ENCODE measurements at regions not wholly inside any gene's neighbourhood (a gene's known extent, or its start where the extent isn't known, plus 50 kb on each side); places are given as distances from the start of the nearest gene placed in this dataset.

DNA sequence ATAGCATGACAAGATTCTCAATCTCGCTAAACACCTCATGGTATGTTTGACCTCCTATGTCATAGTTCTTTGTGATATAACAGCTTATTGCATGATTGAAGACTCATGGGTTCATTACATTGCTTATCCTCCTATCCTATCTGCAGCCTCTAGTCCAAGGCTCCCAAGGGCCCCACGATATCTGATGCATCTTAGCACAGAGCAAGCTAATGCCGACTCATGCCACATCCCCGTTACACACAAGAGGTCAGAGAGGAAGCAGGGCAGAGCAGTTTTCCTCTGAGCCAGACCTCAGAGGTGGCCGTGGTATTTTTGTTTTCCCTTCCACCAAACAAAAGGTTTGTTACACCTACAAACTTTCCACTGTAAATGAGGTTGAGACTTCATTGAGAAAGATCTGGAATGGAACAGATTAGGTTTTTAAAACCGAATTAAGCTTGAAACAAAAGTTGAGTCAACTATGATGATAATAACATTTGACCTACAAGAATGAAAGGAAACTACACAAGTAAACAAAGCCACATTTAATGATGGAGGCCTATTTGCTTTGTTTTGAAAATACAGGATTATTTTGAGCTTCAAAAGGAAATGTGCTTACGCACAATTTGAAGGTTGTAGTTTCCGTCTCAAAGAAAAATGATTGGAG, 133.9 kb upstream of the MYLIP start:
- DNase-seq (ENCODE audit: low spot score) = no peak

DNA sequence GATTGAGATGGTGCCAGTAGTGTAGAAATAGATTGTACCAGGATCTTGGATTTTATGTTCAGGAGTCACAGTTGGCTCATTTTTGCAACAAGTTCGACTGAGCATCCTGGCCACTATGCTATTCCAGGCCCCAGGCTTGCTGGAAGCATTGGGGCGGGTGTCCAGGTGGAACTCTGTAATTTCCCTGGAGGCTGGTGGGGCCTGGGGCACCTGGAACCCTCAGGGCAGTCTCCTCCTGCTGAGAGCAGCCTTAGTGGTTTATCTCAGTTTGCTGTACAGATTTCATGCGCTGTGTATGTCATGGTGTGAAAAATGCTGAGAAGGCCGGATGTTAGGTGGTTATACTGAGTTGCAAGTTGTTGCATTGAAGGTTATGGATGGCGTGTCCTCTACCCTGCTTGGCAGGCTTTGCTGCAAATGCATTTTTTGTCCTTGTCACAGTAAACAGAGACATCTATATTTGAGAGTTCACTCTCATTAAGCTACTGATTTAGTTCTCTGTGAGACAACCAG, 135.1 kb upstream of the MYLIP start:
- no peak for DNase-seq (ENCODE audit: low spot score)

DNA sequence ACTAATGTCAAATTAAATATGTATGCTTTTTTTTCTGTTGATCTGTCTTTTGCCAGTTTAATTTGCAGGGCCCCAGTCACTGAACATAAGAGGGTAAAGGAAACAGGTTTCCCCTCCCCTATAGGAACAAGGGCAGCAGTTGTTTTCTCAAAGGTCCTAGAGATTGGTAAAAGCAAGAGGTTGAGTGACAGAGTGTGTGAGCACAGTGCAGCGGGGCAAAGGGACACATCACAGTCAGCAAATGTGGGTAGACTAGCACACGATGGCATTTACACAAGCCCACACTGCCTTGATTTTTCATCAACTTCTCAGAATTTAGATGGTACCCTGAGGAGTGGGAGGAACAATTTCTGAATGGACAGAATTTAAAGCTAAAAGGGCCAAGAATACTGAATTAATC, 138.7 kb upstream of the MYLIP start:
- no peak for DNase-seq (ENCODE audit: low spot score)

DNA sequence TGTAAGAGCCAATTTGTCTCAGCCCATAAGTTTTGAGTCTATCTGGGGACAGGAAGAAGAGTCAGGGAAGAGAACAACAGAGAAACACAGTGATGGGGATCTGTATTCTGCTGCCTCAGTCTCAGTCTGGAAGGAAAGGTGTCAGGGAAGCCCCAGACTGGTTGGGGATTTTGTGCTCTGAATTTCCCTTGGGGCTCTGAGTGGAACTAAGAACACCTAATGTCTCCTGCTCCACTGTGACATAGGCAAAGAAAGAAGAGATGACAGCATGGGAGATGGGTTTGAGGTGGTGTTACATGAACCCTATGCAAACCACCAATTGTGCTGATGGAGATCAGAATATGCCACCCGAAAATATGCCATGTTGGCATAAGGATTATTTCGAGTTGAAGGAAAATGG, 139.5 kb upstream of the MYLIP start:
- no peak for DNase-seq (ENCODE audit: low spot score)

DNA sequence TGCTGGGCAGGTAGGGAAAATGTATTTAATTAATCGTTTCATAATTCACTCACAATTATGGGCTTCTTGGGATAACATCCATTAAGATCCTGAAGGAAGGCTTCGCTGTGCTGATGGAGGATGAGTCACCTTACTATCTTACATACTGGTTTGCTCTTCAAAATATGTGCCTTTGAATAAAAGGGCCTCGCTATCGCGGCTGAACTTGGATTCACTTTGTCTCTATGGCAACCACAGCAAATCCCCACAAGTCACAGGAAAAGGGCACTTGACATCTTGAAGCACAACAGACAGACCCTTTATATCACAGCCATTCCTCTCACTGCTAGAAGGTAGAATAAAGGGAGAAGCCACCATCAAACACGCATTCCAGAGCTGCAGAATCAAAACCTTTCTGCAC, 141.3 kb upstream of the MYLIP start:
- peak; percentile 5 for DNase-seq (ENCODE audit: low spot score)

DNA sequence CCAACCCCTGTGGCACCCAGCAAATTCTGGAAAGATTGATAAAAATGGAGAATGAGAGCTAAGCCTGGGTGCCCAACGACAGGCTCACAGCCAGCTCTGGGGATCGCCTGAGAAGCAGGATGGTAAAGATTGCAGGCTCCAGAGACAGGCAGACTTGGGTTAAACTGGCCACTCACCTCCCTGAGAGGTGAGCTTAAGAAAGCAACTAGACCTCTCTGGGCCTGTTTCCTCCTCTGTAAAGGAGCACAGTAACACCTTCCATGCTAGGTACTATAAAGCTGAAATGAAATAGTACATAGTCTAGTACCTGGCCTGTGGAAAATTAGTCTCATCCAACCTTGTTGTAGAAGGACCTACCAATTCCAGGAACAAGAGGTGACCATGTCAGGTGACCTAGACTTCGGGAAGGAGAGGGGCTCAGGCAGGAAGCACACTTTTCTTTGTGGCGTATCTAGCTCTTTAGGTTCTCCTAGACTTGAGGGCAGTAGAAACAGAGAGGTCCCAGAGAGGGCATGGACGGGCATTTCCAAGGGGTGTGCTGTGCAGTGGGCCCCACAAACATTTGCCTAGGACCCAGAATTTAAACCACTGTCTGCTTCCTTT, 142.8 kb upstream of the MYLIP start:
- no peak for DNase-seq (ENCODE audit: low spot score)

DNA sequence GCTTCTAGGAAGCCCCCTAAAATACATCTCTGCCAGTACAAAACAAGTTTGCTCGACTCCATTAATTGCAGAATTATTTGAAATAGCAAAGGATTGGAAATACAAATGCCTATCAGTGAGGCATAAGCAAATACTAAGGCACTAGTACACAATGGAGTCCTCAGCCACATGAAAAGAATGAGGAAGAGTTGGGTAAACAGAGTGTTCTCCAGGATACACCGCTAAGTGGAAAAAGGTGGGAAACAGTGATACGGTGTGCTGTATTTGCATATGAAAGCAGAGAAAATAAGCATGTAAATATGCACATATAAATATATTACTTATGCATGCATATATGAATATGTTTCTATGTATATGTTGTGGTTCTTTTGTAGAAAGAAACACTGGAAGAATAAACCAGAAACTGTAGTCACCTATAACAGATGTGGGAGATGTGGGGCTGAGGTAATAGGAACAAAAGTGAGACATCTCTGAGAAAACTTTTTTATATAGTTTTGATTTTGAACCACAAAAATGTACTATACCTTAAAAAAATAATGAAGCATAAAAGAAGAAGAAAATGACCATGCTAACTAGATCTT, 143.4 kb upstream of the MYLIP start:
- no peak for DNase-seq (ENCODE audit: low spot score)

DNA sequence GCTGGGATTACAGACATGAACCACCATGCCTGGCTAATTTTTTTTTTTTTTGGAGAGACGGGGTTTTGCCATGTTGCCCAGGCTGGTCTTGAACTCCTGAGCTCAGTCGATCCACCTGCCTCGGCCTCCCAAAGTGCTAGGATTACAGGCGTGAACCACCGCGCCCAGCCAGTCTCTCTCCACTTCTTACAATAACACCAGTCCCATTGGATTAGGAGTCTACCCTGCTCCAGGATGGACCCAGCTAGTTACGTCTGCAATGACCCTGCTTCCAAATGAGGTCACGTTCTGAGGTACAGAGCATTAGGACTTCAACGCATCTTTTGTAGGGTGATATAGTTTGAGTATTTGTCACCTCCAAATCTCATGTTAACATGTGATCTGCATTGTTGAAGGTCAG, 146.9 kb upstream of the MYLIP start:
- no peak for DNase-seq (ENCODE audit: low spot score)

DNA sequence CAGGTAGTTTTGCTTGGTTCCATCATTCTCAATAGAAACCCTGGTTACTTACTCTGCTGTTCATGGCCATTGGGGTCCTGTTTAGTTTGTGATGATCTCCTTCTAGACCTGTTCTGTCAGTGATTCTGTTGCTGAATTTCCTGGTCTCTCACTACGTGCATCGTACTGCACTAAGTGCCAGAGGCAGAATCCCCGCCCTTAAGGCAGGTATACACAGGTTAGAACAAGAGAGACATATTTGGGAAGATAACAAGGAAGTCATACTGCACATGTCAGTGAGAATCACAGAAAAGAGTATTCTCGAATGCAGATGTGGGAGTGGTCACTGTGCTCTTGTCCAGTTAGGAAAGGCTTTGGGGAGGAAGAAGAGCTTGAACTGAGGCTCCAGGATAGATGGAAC, 148.1 kb upstream of the MYLIP start:
- no peak for DNase-seq (ENCODE audit: low spot score)

DNA sequence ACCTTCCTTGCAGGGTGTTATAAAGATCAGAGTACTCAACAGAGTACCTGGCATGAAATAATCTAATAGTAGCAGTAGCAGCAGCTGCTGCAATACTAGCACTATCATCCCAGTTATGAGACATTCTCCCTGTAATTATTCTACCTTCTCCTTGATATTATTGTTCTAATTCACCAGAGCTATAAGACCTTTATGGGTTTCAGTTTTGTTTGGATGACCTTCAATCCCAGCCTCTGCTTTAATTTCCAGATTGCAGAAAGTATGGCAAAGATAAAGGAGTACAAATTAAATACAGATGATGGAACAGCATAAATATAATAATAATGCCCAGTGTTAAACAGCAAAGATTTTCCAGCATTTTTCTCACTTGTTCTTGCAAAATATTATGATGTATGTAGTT, 150.5 kb upstream of the MYLIP start:
- DNase-seq (ENCODE audit: low spot score) = no peak

DNA sequence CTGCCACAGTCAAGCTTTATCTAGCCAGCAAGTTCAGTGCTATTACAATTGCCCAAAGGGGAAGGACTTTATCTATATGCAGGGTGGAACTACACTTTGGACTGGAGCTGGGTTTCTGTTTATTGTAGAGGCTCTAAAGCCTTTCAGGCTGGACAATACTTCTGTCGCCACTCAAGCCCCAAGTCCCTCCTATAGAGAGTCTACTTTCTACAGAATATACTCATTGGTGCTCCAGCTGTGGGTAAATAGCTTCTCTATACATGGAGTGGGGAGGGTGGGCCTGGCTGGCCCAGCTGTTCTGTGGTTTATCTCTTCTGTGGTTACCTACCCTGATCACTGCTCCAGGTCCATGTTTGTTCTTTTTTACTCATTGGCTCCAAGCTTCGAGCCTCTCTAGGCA, 151.8 kb upstream of the MYLIP start:
- DNase-seq (ENCODE audit: low spot score) = no peak

DNA sequence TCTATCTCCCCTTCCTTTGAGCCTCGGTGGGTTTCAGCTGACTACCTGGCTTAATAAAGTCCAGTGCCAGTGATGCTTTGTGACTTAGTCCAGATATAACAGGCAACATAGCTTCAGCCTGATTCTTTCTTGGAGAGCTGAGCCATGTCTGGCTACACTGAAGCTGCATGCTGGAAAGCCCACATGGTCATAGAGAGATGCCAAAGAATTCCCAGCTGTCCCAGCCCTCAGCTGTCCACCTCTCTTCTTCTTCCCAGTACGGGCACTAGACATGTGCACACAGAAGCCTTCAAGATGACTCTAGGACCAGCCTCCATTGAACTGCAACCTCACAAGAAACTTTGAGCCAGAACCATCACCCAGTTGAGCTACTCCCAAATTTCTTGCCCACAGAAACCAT, 154.1 kb upstream of the MYLIP start:
- DNase-seq (ENCODE audit: low spot score) = no peak

DNA sequence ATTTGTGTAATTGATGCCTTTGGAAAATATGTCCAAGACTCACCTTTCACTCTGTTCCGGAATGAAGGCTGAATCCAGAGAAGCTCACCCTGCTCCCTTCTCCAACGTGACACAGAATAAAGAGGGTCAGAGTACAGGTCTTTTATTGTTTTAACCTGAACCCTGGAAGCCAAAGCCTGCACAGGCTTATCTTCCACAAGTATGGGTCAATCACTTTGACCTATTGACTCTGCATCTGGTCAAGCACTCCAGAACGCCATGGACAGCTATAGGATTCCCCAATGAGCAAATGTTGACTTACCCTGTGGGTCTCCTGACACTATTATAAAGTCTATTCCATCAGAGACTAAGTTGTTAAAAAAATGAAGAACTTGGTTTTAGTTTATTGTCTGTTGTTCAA, 158.4 kb upstream of the MYLIP start:
- no peak for DNase-seq (ENCODE audit: low spot score)

DNA sequence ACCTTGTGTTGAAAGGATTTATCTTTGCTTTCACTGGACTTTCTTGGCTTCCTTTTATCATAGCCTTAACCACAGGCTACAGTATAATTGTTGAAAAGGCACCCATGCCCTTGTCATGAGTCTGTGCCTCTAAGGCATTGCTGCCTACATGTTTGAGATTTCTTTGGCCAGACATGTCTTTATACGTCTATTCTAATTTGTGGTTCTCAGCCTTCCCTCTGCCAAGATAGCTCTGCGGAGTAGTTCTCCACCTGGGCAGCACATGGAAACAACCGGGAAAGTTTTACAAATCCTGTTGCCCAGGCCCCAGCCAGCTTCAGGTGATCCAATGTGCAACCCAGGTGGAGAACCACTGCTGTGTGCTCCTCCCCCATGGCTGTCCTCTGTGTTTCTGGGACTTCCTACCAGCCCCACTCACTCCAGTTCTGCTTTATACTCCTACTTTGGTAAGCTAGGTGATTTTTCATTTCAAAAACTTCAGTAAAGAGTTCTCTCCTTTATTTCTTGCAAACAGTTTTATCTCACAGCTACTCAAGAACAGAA, 159.6 kb upstream of the MYLIP start:
- DNase-seq (ENCODE audit: low spot score) = peak; percentile 28

DNA sequence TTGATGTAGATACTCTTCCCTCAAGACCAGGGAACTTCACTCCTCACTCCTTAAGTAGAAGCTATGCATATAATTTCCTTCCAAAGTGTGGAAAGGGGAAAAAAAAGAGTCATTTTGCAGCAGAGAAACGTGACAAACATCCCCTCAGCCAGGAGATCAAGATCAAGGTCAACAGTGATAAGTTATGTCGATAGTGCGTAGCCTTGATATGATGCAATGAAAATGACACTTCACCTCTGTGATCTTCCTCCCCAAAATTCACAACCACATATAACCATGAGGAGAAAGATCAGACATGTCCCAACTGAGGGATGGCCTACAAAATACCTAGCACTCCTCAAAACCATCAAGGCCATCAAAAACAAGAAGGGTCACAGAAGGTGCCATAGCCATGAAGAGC, 160.4 kb upstream of the MYLIP start:
- no peak for DNase-seq (ENCODE audit: low spot score)

DNA sequence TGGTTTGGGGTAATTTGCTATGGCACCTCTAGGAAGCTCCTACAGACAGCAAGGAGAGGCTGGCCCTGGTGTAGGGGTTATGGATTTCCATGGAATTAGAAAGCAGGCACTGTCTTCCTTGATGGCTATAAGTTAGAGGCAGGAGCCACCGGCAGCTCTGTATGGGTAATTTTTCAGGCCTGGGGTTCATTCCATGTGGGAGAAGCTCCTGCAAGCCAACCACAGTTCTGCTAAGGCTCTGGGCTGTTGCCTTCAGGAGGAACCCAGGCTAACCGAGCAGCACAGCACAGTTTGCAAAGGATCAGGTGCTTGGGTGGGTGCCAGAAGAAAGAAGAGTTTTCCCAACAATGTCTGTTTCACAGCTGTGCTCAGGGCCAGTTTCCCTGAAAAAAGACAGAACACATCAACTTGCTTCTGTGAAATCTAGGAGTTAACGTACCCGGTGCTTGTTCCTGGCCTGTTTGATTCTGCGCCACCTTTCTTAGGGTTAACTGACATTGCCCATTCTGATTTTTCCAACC, 162.8 kb upstream of the MYLIP start:
- no peak for DNase-seq (ENCODE audit: low spot score)

DNA sequence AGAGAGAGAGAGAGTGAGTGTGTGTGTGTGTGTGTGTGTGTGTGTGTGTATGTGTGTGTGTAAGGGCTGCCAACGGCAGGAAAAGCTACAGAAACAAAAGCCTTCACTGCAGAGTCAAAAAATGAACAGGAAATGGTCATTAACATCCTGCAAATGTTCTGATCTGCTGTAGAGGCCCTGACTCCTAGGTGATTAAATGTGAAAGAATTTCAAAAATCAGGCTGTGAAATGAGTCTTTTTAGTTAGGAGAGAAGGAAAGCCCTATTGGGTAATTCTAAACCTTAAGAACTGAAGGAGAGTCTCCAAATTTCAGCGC, 166.5 kb upstream of the MYLIP start:
- peak; percentile 89 for DNase-seq (ENCODE audit: low spot score)

DNA sequence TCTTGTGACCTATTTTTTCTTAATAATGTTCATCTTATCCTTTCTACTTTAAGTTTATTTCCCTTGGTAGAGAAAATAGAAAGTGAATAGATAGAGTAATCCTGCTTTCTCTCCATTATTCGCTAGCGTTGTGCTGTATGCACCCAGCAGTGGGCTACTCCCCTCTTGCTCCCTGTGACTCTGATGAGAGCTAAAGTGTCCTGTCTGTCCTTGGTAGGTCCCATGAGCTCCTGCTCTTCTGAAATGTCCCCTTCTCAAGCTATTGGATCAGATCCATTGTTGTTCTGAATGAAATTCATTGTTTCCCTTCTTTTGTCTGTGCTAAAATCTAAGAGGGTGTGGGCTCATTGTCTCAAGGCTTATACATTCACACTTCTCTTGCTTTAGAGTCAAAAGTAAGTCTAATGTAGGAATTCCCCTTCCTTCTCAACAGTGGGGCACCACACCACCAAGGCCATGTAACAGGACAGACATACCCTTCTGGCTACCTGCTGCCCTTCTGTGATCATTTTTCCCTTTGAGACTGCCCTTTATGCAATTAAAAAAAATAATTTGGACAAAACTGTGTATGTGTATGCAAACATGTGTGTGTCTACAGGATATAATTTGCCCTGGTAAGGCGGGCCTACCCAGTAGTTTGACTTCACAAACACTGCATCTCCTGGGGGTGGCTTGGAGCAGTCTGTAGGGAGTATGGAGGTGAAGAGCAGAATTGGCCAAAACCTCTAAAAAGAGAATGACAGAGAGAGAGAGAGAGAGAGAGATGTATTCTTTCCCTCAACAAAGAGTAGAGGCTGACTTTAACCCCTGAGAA, 167.0 kb upstream of the MYLIP start:
- DNase-seq (ENCODE audit: low spot score) = no peak

DNA sequence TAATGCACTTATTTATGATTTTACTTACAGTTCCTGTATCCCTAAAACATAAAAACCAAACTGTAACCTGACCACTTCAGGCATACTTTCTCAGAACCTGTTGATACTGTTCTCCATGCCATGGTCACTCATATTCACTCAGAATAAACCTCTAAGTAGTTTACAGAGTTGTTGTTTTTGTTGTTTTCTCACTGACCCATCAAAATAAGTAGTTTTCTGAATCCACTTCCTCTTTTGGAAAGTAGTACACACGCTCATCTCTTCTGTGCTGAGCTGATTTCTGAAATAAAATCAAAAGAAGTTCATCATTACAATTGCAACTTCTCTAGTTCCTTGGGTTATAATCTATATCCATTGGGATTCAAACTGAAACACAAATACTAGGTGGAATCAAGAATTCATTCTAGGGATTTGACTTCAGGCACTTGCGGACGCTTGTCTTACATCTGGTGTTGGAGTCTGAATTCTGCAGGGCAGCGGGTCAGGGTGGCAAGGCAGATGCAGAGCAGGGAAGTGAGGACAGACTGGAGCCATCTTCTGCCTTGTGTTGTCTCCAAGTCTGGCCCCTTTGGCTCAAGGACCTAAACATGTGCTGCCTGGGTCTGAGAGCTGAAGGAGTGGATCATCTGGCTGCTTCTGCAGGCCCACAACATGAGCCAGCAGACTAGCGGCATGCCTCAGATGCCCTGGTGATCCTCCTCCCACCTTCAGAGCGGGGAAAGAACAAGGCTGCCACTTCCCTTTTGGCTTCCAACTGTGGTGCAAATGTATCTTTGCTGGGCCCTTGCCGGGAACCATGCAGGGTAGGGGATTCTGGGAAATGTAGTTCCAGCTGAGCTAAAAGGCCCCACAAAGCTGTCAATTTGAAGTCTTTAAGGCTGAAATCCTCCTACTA, 167.9 kb upstream of the MYLIP start:
- no peak for DNase-seq (ENCODE audit: low spot score)

DNA sequence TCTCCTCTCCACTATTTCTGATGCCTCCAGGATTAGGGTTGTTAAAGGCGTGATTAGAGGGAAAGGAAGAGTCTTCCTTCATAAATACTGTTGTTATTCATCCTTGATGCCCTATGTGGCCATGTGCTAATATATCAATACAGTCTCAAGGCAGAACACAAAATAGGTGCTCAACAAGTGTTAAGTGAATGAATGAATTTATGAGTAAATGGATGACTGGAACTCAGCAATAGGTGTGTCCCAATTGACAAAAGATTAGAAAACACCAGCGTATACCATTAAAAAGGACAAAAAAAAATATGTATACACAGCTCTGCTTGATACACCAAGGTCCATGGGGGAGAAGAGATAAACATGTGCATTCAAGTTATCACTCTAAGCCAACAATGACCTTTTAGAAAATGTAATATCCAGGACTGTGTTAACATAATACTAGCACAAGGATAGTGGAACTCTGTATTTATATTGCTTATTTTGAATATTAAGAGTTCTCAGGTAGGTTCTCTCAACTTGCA, 171.2 kb upstream of the MYLIP start:
- DNase-seq (ENCODE audit: low spot score) = no peak

All from AG08395 (cell line).